B cell (primary cell): ENCODE measurements at regions not wholly inside any gene's neighbourhood (a gene's known extent, or its start where the extent isn't known, plus 50 kb on each side); places are given as distances from the start of the nearest gene placed in this dataset.

Experiments
- ATAC-seq: fragments of 200-7000 bp; cut with Tn5 transposase; one replicate; pipeline ENCODE4 v1.10.0; 2021; ENCODE audit warnings: low read depth, mild to moderate bottlenecking, moderate number of reproducible peaks, moderate library complexity
- CTCF ChIA-PET: fragments of 350-600 bp; sonication (Branson Sonifier 250); formaldehyde crosslinking; loops from one replicate; lab custom pipeline; 2021; ENCODE audit warnings: antibody characterized with exemption, inconsistent platforms; lab: Charles Lee
- POLR2A ChIA-PET: fragments of 350-600 bp; sonication (Branson Sonifier 250); formaldehyde crosslinking; loops from one replicate; lab custom pipeline; 2021; ENCODE audit warnings: antibody characterized with exemption; lab: Charles Lee
- DNase-seq: peaks from one replicate; pipeline ENCODE4 v3.0.0; 2013
- H2AFZ ChIP-seq: 2 replicates; pipeline ENCODE4 v1.6.1; 2012; ENCODE audit warnings: mild to moderate bottlenecking, low read depth, low read length; ENCODE audit not compliant: insufficient read depth, poor library complexity, severe bottlenecking
- H3K27ac ChIP-seq, 2 donors: 1 replicate in 1 of 2; 2 replicates in 1 of 2; pipeline ENCODE4 v1.5.1; 2012 to 2013; ENCODE audit warnings: low read length in 2 of 2, mild to moderate bottlenecking in 2 of 2, moderate library complexity in 1 of 2
- H3K27me3 ChIP-seq, 4 experiments: fragments of 200-600 bp in 1 of 4; sonication (generic) in 1 of 4; replicated peaks in 1 of 4; 1 replicate in 2 of 4; 2 replicates in 2 of 4; pipeline versions ENCODE4 v1.6.1 to v1.7.0; 2013 to 2016; ENCODE audit warnings: low read length in 3 of 4, mild to moderate bottlenecking in 2 of 4, mixed read lengths in 1 of 4, moderate library complexity in 1 of 4; ENCODE audit not compliant: insufficient read depth in 4 of 4, control insufficient read depth in 3 of 4; ENCODE audit errors: control extremely low read depth in 1 of 4
- H3K36me3 ChIP-seq, 2 experiments: replicated peaks in 1 of 2; 1 replicate in 1 of 2; 2 replicates in 1 of 2; pipeline versions ENCODE4 v1.6.1 to v1.7.1; 2013; ENCODE audit warnings: low read length in 1 of 2; ENCODE audit not compliant: insufficient read depth in 2 of 2, control insufficient read depth in 1 of 2; ENCODE audit errors: control extremely low read depth in 1 of 2, extremely low read depth in 1 of 2
- H3K4me1 ChIP-seq, 2 donors: fragments of 200-600 bp in 1 of 2; sonication (generic) in 1 of 2; 1 replicate in 1 of 2; 2 replicates in 1 of 2; pipeline versions ENCODE4 v1.5.1 to v1.6.1; 2013 to 2017; ENCODE audit warnings: low read length in 2 of 2; ENCODE audit not compliant: control insufficient read depth in 2 of 2, insufficient read depth in 2 of 2
- H3K4me2 ChIP-seq: replicated peaks from 2 replicates; pipeline ENCODE3; 2012; ENCODE audit warnings: mild to moderate bottlenecking, low read depth, low read length; ENCODE audit not compliant: poor library complexity, severe bottlenecking
- H3K4me3 ChIP-seq, 5 experiments: fragments of 200-600 bp in 1 of 5; sonication (generic) in 1 of 5; 1 replicate in 3 of 5; 2 replicates in 2 of 5; pipeline versions ENCODE4 v1.5.1 to v1.7.0; 2011 to 2016; ENCODE audit warnings: low read length in 4 of 5, mild to moderate bottlenecking in 4 of 5, low read depth in 2 of 5, control low read depth in 1 of 5, moderate library complexity in 1 of 5; ENCODE audit not compliant: insufficient read depth in 1 of 5; ENCODE audit errors: control extremely low read depth in 1 of 5, extremely low read depth in 1 of 5
- H3K79me2 ChIP-seq: fragments of 200-600 bp; sonication (generic); one replicate; pipeline ENCODE4 v1.6.0; 2016; ENCODE audit warnings: low read length; ENCODE audit not compliant: control insufficient read depth, insufficient read depth
- H3K9ac ChIP-seq: fragments of 200-600 bp; sonication (generic); 2 replicates; pipeline ENCODE4 v1.6.1; 2017; ENCODE audit warnings: mild to moderate bottlenecking, low read length, moderate library complexity
- H3K9me3 ChIP-seq, 3 donors: one replicate each; pipeline versions ENCODE4 v1.6.1 to v1.7.1; 2013; ENCODE audit warnings: low read length in 2 of 3; ENCODE audit not compliant: control insufficient read depth in 2 of 3, insufficient read depth in 1 of 3; ENCODE audit errors: control extremely low read depth in 1 of 3
- H4K20me1 ChIP-seq: 2 replicates; pipeline ENCODE4 v1.6.0; 2012; ENCODE audit warnings: mild to moderate bottlenecking, low read length; ENCODE audit not compliant: insufficient read depth, control insufficient read depth, poor library complexity, severe bottlenecking
- H3K27ac Mint-ChIP-seq: one replicate; pipeline ENCODE4 v1.8.0; 2021; ENCODE audit warnings: mixed read lengths
- H3K27me3 Mint-ChIP-seq: one replicate; pipeline ENCODE4 v1.8.0; 2021; ENCODE audit warnings: mixed read lengths
- H3K4me1 Mint-ChIP-seq: one replicate; pipeline ENCODE4 v1.8.0; 2021; ENCODE audit warnings: mixed read lengths
- H3K4me3 Mint-ChIP-seq: one replicate; pipeline ENCODE4 v1.8.0; 2021; ENCODE audit warnings: mixed read lengths
- H3K9me3 Mint-ChIP-seq: one replicate; pipeline ENCODE4 v1.8.0; 2022; ENCODE audit warnings: mixed read lengths; ENCODE audit not compliant: insufficient read depth
- CTCF ChIP-seq: fragments of 200-600 bp; IDR thresholded peaks from one replicate; pipeline ENCODE4 v1.8.0; 2022; ENCODE audit warnings: antibody characterized with exemption, mild to moderate bottlenecking
- EZH2 ChIP-seq: IDR thresholded peaks from 2 replicates; pipeline ENCODE4 v1.6.1; 2012; ENCODE audit warnings: borderline replicate concordance, low read depth, mild to moderate bottlenecking, moderate library complexity, low read length; ENCODE audit not compliant: insufficient read depth, poor library complexity, severe bottlenecking
- WGBS: methylation state at CpG from one replicate; pipeline ENCODE4 v1.1.5; 2013; ENCODE audit warnings: missing lambda C conversion rate; ENCODE audit not compliant: insufficient coverage; 5-methylcytosine and 5-hydroxymethylcytosine counted together
- intact Hi-C: fragments of 100-400 bp; cut with micrococcal nuclease; formaldehyde crosslinking; loops from one replicate; pipeline ENCODE4 v1.10.0; 2022

- Mint-ChIP-seq H3K4me3 (no peak overlapping the region), H3K9me3 (peaks cover 4% of the 10 kb centered on the region), H3K4me1 (no peaks in the 10 kb centered on the region), H3K27me3 (peaks cover 4% of the 10 kb centered on the region), H3K27ac (no peak overlapping the region)
- H3K27me3 ChIP-seq: no peaks in the 10 kb centered on the region
- DNase-seq (no peak), ATAC-seq (no peak)
- H3K4me1 ChIP-seq: no peaks in the 10 kb centered on the region
- H3K36me3 ChIP-seq: no peaks in the 10 kb centered on the region
- WGBS: 86% methylated on average over 3 of the region's 8 CpGs
- TF ChIP-seq EZH2: no peak
- TF ChIP-seq CTCF: no peak
- H4K20me1 ChIP-seq: no peaks in the 10 kb centered on the region
- H3K4me3 ChIP-seq: no peak overlapping the region
- POLR2A ChIA-PET: no interaction called here
- no peak overlapping the region for H2AFZ ChIP-seq
- no peak overlapping the region for H3K27ac ChIP-seq
- peaks cover 0 to 44% (median 0%) of the 10 kb centered on the region in 3 donors for H3K9me3 ChIP-seq
- intact Hi-C loops: no loop called here
- no peaks in the 10 kb centered on the region for H3K79me2 ChIP-seq
- no peak overlapping the region for H3K9ac ChIP-seq
- no peak overlapping the region for H3K4me2 ChIP-seq
- CTCF ChIA-PET: no interaction called here
These were observed 96.6 kb downstream of the SCGB2B2 start for GRCh38 chr19:34580408-34580807.

DNA sequence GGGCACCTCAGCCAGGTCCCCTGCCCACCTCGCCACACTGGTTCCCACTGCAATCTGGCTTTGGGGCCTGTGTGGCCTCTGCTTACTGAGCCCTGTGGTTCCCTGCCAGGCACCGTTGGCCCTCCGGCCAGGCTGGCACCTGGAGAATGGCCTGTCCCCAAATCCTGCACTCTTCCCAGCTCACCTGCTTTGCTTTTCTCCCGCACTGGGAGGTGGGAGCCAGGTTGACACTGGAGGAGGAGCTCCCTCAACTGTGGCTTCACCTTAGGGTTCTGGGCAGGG, 97.0 kb downstream of the SCGB2B2 start:
- Histone ChIP-seq H3K27ac (no peak overlapping the region), H2AFZ (no peak overlapping the region), H3K4me3 (no peak overlapping the region), H3K9ac (no peak overlapping the region), H3K79me2 (no peaks in the 10 kb centered on the region), H3K4me2 (no peak overlapping the region), H3K4me1 (no peaks in the 10 kb centered on the region), H3K36me3 (no peaks in the 10 kb centered on the region), H3K9me3 (peaks cover 0 to 48% (median 0%) of the 10 kb centered on the region in 3 donors), H4K20me1 (no peaks in the 10 kb centered on the region), H3K27me3 (no peaks in the 10 kb centered on the region)
- H3K4me3 Mint-ChIP-seq: no peak overlapping the region
- ATAC-seq (no peak), DNase-seq (no peak)
- H3K27me3 Mint-ChIP-seq: peaks cover 4% of the 10 kb centered on the region
- H3K9me3 Mint-ChIP-seq: peaks cover 4% of the 10 kb centered on the region
- 91% methylated on average over 3 of the region's 4 CpGs for WGBS
- TF ChIP-seq EZH2 (no peak), CTCF (no peak)
- ChIA-PET CTCF (no interaction called here), POLR2A (no interaction called here)
- no peak overlapping the region for H3K27ac Mint-ChIP-seq
- H3K4me1 Mint-ChIP-seq: no peaks in the 10 kb centered on the region
- intact Hi-C loops: no loop called here
